GM10248 (cell line): ENCODE measurements at regions not wholly inside any gene's neighbourhood (a gene's known extent, or its start where the extent isn't known, plus 50 kb on each side); places are given as distances from the start of the nearest gene placed in this dataset.
"Not testable (repeated sequence)": the region's sequence is repeated elsewhere in the genome, so short reads cannot be mapped to it uniquely, and the experiment has no call there.

Experiments used
- CTCF ChIA-PET: fragments of 300-600 bp; sonication (Branson Sonifier 250); formaldehyde crosslinking; extraction: SDS; loops from one replicate; lab custom pipeline; 2021; ENCODE audit warnings: antibody characterized with exemption; lab: Yijun Ruan, JAX
- POLR2A ChIA-PET: fragments of 350-650 bp; sonication (Branson Sonifier 250); formaldehyde crosslinking; extraction: SDS; loops from one replicate; lab custom pipeline; 2020; ENCODE audit warnings: antibody characterized with exemption; lab: Yijun Ruan, JAX
- DNase-seq: peaks from one replicate; pipeline ENCODE4 v3.0.0; 2012; ENCODE audit errors: extremely low spot score
- TF ChIP-seq, protein P1 (sequence below): IDR thresholded peaks from 2 replicates; pipeline ENCODE4 v1.5.1; 2012; ENCODE audit warnings: mild to moderate bottlenecking, low read depth; ENCODE audit errors: extremely low read depth, missing control alignments, control extremely low read depth

DNA sequence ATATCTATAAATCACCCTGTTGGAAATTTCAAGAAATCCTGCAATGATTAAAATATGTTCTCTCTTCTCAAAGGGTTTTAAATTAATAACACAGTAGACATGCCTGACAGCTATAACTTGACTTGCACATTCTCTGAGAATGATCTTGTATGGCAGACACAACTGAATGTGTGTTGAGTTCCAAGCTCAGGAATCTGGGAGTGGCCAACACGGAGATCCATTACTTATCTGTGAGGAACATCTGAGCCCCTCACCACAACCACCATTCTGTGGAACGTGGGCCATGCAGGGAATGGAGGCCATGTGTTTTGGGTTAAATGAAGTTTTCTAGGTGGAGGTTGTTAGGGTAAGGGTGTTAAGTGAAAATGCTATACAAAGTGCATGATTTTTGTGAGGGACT, 105.3 kb upstream of the CHMP2B start:
- ChIA-PET POLR2A (no interaction called here), CTCF (interaction anchor here (1.6 kb wide), 1 partner anchor 46 kb away, joined by 3 read pairs; no protein-coding TSS in a partner anchor)
- no peak for DNase-seq
- TF ChIP-seq, protein P1, sequence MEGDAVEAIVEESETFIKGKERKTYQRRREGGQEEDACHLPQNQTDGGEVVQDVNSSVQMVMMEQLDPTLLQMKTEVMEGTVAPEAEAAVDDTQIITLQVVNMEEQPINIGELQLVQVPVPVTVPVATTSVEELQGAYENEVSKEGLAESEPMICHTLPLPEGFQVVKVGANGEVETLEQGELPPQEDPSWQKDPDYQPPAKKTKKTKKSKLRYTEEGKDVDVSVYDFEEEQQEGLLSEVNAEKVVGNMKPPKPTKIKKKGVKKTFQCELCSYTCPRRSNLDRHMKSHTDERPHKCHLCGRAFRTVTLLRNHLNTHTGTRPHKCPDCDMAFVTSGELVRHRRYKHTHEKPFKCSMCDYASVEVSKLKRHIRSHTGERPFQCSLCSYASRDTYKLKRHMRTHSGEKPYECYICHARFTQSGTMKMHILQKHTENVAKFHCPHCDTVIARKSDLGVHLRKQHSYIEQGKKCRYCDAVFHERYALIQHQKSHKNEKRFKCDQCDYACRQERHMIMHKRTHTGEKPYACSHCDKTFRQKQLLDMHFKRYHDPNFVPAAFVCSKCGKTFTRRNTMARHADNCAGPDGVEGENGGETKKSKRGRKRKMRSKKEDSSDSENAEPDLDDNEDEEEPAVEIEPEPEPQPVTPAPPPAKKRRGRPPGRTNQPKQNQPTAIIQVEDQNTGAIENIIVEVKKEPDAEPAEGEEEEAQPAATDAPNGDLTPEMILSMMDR: no peak

DNA sequence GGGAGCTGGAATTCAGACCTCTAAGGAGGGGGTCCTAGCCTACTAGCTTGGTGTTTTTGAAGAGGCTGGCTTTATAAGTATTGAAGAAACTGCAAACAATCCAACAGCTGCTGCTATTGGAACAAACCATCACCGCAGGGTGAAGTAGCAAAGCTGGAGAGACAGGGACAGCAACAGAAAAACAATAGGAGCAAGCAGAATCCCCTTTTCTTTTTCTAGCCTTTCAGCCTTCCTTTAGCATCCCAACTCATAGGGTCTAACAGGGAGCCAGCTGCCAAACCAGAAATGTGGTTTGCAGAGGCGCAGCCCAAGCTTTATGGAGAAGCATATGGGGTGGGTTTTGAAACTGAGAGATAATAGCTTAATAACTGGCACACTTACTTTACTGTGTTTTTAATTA, 106.2 kb upstream of the CHMP2B start:
- TF ChIP-seq, protein P1: no peak
- ChIA-PET CTCF (interaction anchor here (1.2 to 1.6 kb wide), 2 partner anchors 25 to 47 kb away, joined by 3 read pairs; no protein-coding TSS in a partner anchor), POLR2A (no interaction called here)
- DNase-seq: no peak

DNA sequence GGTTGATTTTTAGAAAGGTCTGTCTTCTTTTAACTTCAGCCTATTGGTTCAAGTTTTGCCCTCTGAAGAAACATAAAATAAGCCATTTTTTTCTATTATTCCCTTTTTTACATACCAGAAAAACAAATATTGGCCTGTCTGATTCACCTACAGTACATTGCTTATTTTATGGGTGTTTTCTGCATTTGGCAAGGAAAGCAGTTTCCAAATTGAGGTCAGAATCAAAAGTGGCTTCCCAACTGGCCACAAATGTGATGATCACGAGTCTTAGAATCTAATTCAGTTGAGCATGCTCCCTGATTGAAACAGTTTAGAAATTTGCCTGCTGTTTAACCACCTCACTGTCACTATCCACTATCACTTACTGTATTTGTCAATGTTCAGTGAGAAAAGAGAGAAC, 106.9 kb upstream of the CHMP2B start:
- POLR2A ChIA-PET: no interaction called here
- DNase-seq: no peak
- CTCF ChIA-PET: interaction anchor here (1.2 to 1.6 kb wide), 2 partner anchors 25 to 48 kb away, joined by 3 read pairs; no protein-coding TSS in a partner anchor
- TF ChIP-seq, protein P1: no peak

DNA sequence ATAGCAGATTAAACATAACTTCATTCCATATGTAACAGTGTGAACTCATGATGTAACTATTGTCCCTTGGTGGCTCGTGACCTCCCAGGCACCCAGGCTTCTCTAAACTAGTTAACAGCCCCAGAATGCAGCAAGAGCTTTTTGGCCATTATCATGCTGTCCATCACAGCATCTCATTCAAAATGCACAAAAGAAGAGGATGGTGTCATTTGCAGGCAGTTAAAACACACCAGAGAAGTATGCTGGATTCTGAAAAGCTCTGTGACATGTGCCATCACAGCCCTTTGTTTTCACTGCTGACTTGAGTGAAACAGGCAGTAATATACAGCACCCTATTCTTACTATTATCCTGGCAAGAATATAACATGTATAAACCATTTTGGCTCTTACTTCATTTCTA, 117.6 kb upstream of the CHMP2B start:
- TF ChIP-seq, protein P1: no peak
- DNase-seq: no peak
- ChIA-PET CTCF (no interaction called here), POLR2A (no interaction called here)

DNA sequence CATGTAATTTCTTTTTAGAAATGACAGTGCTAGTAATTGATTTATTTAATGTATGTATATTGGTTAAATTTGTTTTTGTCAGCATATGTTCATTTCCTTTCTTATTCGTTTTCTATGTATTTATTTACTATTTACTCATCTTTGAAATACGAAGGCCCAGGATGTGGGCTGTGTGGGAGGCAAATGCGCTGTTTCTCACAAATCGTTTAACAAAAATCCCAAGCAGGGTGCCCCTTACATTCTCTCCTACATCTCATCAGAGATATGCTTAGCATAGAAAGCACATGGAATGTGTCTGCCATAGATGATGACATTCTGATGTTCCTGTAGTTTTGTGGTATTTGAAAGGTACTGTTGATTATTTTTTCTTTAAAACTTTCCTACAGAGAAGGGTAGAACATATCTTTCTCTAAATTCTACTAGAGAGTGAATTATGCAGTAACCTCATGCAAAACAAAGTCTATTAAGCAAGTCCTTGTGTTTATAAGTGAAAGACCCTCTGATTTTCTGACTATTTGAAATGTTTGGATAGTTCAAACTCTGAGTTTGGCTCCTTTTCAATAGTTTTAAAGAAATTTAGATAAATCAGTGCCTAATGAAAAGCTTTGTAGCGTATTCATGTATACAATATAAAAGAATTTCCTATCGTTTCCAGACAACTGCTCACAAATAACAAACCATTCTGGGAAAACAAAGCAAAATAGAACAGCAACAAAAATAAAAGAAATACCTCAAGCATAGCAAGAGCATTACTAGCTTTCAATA, 111.1 kb upstream of the VGLL3 start:
- CTCF ChIA-PET: interaction anchor here (1.1 kb wide), 1 partner anchor 43 kb away, joined by 3 read pairs; no protein-coding TSS in a partner anchor
- TF ChIP-seq, protein P1: no peak
- DNase-seq: no peak
- POLR2A ChIA-PET: no interaction called here

DNA sequence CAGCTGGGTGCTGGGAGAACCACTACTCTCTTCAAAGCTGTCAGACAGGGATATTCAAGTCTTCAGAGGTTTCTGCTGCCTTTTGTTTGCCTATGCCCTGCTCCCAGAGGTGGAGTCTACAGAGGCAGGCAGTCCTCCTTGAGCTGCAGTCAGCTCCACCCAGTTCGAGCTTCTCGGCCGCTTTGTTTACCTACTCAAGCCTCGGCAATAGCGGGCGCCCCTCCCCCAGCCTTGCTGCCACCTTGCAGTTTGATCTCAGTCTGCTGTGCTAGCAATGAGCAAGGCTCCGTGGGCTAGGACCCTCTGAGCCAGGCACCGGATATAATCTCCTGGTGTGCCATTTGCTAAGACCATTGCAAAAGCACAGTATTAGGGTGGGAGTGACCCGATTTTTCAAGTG, 106.8 kb upstream of the VGLL3 start:
- CTCF ChIA-PET: interaction anchor here (1.8 kb wide), 1 partner anchor 20 kb away, joined by 4 read pairs; no protein-coding TSS in a partner anchor
- POLR2A ChIA-PET, DNase-seq: not testable (repeated sequence)

DNA sequence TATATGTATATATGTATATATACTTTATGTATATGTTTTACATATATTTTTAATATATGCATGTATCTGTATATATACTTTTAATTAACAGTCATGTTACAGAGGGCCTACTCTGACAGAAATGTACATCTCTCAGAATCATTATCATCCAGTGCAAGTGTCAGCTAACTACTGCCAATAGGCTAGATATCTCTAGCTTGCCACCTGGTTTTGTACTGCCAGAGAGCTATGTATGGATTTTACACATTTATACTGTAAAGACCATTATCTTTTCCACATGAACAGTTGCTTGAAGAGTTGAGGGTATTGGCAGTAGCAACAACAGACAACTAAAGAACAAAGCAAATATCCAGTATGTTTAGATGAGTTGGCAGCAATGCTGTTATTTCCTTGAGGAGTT, 99.7 kb upstream of the VGLL3 start:
- POLR2A ChIA-PET: no interaction called here
- CTCF ChIA-PET: interaction anchor here (0.9 to 2.2 kb wide), 3 partner anchors 11 to 20 kb away, joined by 3 to 5 read pairs (median 5); no protein-coding TSS in a partner anchor
- no peak for DNase-seq
- TF ChIP-seq, protein P1: no peak
